OCI-LY7 (cell line): ENCODE measurements at regions not wholly inside any gene's neighbourhood (a gene's known extent, or its start where the extent isn't known, plus 50 kb on each side); places are given as distances from the start of the nearest gene placed in this dataset.
"Not testable (repeated sequence)": the region's sequence is repeated elsewhere in the genome, so short reads cannot be mapped to it uniquely, and the experiment has no call there.

Experiments used
- BruUV-seq: library from RNA; stranded (reverse); fragments of 400-500 nt; replicated peaks from 2 replicates; lab custom pipeline; 2021; lab: Mats Ljungman, UMichigan
- CTCF ChIA-PET: fragments of 300-600 bp; sonication (Branson Sonifier 250); formaldehyde crosslinking; loops from one replicate; lab custom pipeline; 2022; ENCODE audit warnings: antibody characterized with exemption; ENCODE audit not compliant: unreplicated experiment; lab: Charles Lee
- POLR2A ChIA-PET: fragments of 300-600 bp; sonication (Branson Sonifier 250); formaldehyde crosslinking; loops from one replicate; lab custom pipeline; 2022; ENCODE audit warnings: antibody characterized with exemption; lab: Charles Lee
- DNase-seq: peaks from one replicate; pipeline ENCODE4 v3.0.0-alpha.2; 2015; ENCODE audit warnings: low spot score
- H2AFZ ChIP-seq: fragments of 200-600 bp; sonication (generic), shearing (Covaris generic); 2 replicates; pipeline ENCODE4 v1.6.1; 2014; ENCODE audit warnings: mild to moderate bottlenecking, antibody characterized with exemption, low read length, moderate library complexity
- H3K27ac ChIP-seq: fragments of 200-600 bp; sonication (generic); 2 replicates; pipeline ENCODE4 v1.5.1; 2014; ENCODE audit warnings: mixed run types, low read depth, mild to moderate bottlenecking, moderate library complexity, low read length, inconsistent platforms; ENCODE audit not compliant: poor library complexity, severe bottlenecking
- H3K36me3 ChIP-seq: fragments of 200-600 bp; sonication (generic); 2 replicates; pipeline ENCODE4 v1.6.1; 2014; ENCODE audit warnings: mild to moderate bottlenecking, antibody characterized with exemption, low read length, moderate library complexity, mixed read lengths; ENCODE audit not compliant: insufficient read depth
- H3K4me1 ChIP-seq: fragments of 200-600 bp; sonication (generic); 2 replicates; pipeline ENCODE4 v1.5.1; 2014; ENCODE audit warnings: mild to moderate bottlenecking, low read length; ENCODE audit not compliant: insufficient read depth, poor library complexity, severe bottlenecking
- H3K4me2 ChIP-seq: fragments of 200-600 bp; sonication (generic); 2 replicates; pipeline ENCODE4 v1.6.1; 2014; ENCODE audit warnings: mild to moderate bottlenecking, low read length
- H3K4me3 ChIP-seq: fragments of 200-600 bp; sonication (generic); 2 replicates; pipeline ENCODE4 v1.5.1; 2014; ENCODE audit warnings: mild to moderate bottlenecking, low read depth, low read length; ENCODE audit not compliant: poor library complexity, severe bottlenecking
- H3K79me2 ChIP-seq: fragments of 200-600 bp; sonication (generic); 2 replicates; pipeline ENCODE4 v1.6.1; 2016; ENCODE audit warnings: low read depth, mild to moderate bottlenecking, low read length, moderate library complexity, mixed read lengths; ENCODE audit not compliant: insufficient read depth
- H3K9me2 ChIP-seq: fragments of 200-600 bp; sonication (generic); 2 replicates; pipeline ENCODE4 v1.6.1; 2016; ENCODE audit warnings: mild to moderate bottlenecking, low read length, mixed read lengths; ENCODE audit not compliant: insufficient read depth
- H3K9me3 ChIP-seq: fragments of 200-600 bp; sonication (generic); 2 replicates; pipeline ENCODE4 v1.6.1; 2014; ENCODE audit warnings: mild to moderate bottlenecking, mixed run types, low read length, mixed read lengths
- H4K20me1 ChIP-seq: fragments of 200-600 bp; sonication (generic); 2 replicates; pipeline ENCODE4 v1.6.1; 2014; ENCODE audit warnings: mild to moderate bottlenecking, antibody characterized with exemption, low read length, moderate library complexity, mixed read lengths; ENCODE audit not compliant: insufficient read depth
- CTCF ChIP-seq: fragments of 200-600 bp; sonication (generic); conservative IDR thresholded peaks from 2 replicates; pipeline ENCODE4 v1.5.1; 2014; ENCODE audit warnings: mild to moderate bottlenecking, antibody characterized with exemption, low read length, moderate library complexity, mixed read lengths
- EZH2phosphoT487 ChIP-seq: fragments of 200-600 bp; sonication (generic); IDR thresholded peaks from 2 replicates; pipeline ENCODE4 v1.6.1; 2018; ENCODE audit warnings: low read depth, borderline replicate concordance, mild to moderate bottlenecking, mixed run types, antibody characterized with exemption, low read length, moderate library complexity, mixed read lengths
- intact Hi-C: fragments of 100-400 bp; cut with micrococcal nuclease; formaldehyde crosslinking; loops from one replicate; pipeline ENCODE4 v1.10.0; 2022; ENCODE audit not compliant: unreplicated experiment

- no peaks in the 10 kb centered on the region for H3K4me1 ChIP-seq
- H3K9me3 ChIP-seq, result no peaks in the 10 kb centered on the region
- TF ChIP-seq CTCF (no peak), EZH2phosphoT487 (no peak)
- CTCF ChIA-PET, result no interaction called here
- BruUV-seq, result no TSS peak
- no peaks in the 10 kb centered on the region for H3K79me2 ChIP-seq
- H3K36me3 ChIP-seq, result no peaks in the 10 kb centered on the region
- intact Hi-C loops, result no loop called here
- no peak overlapping the region for H3K27ac ChIP-seq
- H3K9me2 ChIP-seq, result no peaks in the 10 kb centered on the region
- no peak overlapping the region for H3K4me3 ChIP-seq
- POLR2A ChIA-PET, result interaction anchor here (0.6 kb wide), 1 partner anchor 214 kb away, joined by 4 read pairs; no protein-coding TSS in a partner anchor
- no peak for DNase-seq
- no peak overlapping the region for H3K4me2 ChIP-seq
- H4K20me1 ChIP-seq, result no peaks in the 10 kb centered on the region
- H2AFZ ChIP-seq, result no peak overlapping the region
Observed at GRCh38 chr2:129806317-129806716, 173.1 kb upstream of the RAB6C start.

- no peak for DNase-seq
- no peaks in the 10 kb centered on the region for H4K20me1 ChIP-seq
- no peaks in the 10 kb centered on the region for H3K9me2 ChIP-seq
- H3K4me1 ChIP-seq, result no peaks in the 10 kb centered on the region
- ChIA-PET POLR2A (no interaction called here), CTCF (no interaction called here)
- no peaks in the 10 kb centered on the region for H3K36me3 ChIP-seq
- TF ChIP-seq EZH2phosphoT487, result no peak
- no peak for TF ChIP-seq CTCF
- H3K27ac ChIP-seq, result no peak overlapping the region
- intact Hi-C loops, result no loop called here
- no TSS peak for BruUV-seq
- no peaks in the 10 kb centered on the region for H3K79me2 ChIP-seq
- H3K4me2 ChIP-seq, result no peak overlapping the region
- H2AFZ ChIP-seq, result no peak overlapping the region
- H3K9me3 ChIP-seq, result no peaks in the 10 kb centered on the region
- no peak overlapping the region for H3K4me3 ChIP-seq
Observed at GRCh38 chr2:129806990-129807389, 172.5 kb upstream of the RAB6C start.

- H3K4me3 ChIP-seq, H3K79me2 ChIP-seq, BruUV-seq, H3K4me2 ChIP-seq, POLR2A ChIA-PET, H4K20me1 ChIP-seq, H2AFZ ChIP-seq, CTCF ChIA-PET, H3K9me3 ChIP-seq, H3K4me1 ChIP-seq, intact Hi-C loops, H3K9me2 ChIP-seq, H3K36me3 ChIP-seq, H3K27ac ChIP-seq, DNase-seq: not testable (repeated sequence)
Observed at GRCh38 chr2:129807642-129808338, 171.7 kb upstream of the RAB6C start.
